ENCODE measurements at regions not wholly inside any gene's neighbourhood (a gene's known extent, or its start where the extent isn't known, plus 50 kb on each side); places are given as distances from the start of the nearest gene placed in this dataset.
"Not testable (repeated sequence)": the region's sequence is repeated elsewhere in the genome, so short reads cannot be mapped to it uniquely, and the experiment has no call there.

DNA sequence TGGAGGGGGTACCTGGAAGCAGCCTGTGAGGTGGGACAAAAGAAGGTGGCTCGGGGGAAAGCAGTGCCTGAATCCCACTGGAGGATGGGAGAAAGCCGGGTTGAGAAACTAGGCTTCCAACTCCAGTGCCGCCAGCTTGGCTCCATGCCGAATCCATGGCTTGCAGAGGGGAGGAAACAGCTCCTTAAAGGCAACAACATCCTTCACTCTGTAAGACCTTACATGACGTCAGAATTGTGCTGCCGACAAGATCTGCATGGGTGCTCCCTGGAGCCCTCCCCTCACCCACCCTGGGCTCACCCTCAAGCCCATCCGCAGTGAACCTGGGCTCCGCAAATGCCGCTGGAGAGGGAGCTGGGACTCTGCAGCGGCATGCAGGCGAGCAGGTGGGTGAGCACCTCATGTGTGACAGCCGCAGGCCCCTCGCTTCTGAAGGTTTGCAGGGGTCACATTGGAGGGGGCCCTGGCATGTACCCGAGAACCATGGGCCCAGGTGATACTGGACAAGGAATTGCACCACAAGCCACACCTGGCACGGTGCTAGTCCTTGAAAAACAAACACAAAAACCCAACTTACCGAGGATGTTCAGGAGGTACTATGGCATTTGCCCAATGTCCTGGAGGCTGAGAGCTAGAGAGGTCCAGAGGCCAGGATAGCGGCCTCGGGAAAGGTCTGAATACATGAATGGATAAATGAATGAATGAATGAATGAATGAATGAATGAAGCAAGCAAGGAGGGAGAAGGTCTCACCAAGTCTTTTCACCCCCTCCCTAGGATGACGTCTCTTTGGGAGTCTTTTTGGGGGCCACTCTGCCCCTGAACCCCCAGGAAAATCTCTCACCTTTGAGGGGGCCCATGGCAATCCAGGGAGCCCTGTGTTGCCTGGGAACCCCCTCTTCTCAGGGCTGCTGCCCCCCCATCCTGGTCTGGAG lies 238.6 kb upstream of the SHH start:
- DNase-seq = no peak

DNA sequence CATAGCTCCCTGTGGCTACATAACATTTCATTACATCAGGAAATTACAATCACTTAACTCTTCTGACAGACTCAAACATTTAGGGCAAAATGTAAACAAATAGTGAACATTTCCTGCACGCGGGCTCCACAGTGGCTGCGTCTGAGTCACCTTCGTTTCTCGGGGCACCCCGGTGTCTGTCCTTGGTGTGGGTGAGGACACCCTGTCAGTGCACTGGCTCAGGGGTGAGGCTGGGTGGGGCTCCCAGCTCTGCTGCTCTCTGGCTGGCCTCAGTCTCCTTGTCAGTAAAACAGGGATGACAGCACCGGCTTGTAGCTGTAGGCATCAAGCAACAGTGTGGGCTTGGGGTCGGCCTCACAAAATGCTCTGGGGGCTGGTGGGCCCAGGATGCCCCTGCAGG lies 237.1 kb upstream of the SHH start:
- no peak for DNase-seq

DNA sequence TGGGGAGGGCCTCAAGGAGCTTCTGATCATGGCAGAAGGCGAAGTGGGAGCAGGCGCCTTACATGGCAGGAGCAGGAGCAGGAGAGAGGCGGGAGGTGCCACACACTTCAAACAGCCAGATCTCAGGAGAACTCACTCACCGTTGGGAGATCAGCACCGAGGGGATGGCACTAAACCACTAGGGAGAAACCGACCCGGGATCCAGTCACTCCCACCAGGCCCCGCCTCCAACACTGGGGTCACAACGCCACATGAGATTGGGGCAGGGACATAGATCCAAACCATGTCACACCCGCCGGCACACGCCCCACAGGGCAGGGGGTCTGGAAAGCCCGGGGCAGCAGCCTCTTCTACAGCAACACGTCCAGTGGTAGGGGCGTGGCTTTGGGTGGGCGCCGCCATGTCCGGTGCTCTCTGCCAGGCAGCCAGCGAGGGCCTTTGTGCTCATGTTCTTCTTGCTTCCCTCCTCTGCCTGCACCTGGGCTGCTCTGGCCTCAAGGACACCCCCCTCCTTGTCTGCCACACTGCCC lies 233.8 kb upstream of the SHH start:
- DNase-seq = no peak

DNA sequence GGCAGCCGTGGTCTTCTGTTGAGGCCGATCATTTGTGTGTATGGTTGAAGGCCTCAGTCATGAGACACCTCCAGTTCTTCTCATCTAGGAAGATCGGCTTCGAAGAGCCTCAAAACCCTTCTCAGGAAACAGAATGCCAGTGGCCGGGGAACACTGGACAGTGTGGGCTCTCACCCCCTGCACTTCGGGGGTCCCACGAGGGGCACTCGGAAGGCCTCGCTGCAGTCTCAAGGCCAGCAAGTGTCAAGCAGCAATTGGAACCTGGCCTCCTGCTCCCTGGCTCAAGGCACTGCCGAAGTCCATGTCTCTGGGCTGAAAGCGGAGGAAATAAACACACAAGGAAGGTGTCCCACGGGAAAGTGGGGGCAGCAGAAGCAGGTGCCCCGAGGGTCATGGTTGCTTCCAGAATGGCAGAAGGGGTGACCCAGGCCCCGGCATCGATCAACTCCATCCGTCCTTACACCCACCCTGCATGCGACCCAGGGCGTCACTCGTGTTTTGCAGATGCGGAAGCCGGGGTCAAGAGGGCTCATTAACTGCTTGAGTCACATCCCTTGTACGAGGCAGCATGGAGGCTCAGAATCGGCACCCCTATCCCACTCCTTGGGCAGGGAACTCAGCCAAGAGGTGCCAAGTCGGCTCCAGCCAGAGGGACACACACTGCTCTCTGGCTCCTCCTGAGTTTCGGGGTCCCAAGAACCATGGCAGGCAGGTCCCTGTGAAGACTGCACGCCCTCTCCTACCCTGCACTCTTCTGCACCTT lies 231.3 kb upstream of the SHH start:
- no peak for DNase-seq

DNA sequence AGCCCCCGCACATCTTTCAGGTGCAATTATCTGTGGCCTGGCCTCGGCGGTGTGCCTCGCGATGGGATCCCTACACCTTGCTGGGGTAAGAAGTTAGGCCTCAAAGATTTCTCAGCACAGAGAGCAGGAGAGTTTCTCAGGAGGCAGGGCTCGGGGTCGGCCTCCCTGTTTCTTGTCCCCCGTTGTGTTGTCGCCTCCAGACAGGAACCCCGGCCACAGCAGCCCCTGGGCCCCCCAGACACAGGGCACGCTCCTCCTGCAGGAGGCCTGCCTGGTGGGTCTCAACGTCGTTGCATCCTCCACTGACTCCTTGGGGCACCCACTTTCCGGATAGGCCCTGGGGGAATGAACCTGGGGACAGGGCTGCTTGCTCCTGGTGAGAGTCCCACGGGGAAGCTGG lies 229.1 kb upstream of the SHH start:
- DNase-seq = no peak

DNA sequence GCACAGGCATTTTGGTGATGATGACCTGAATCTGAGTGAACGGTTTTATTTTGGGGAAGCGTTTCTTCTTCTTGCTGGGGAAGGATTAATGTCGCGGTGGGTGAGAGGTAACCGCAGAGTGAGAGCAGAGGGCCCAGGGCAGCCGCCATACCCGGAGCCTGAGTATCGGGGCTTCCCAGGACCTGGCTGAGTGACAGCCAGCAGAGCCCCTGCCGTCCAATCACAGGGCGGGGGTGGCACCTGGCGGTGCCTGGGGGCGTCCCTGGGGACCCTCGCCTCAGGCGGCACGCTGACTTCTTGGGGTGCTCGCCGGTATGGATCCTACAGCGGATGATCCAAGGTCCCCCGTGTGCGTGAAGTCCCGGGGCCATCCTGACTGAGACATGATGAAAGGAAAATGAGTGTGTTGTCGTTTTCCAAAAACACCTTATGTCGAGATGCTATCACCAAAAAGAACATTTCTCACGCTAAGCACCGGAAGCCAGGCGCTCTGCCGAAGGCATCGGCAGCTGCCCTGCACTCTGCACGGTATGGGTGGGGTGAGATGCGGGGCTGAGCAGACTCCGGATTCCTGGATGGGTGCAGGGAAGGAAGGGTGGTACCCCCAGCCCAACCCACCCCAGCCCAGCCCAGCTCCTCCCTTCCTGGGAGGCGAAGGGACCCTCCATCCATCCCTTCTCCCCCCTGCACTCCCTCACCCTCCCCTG lies 227.9 kb upstream of the SHH start:
- DNase-seq = no peak

DNA sequence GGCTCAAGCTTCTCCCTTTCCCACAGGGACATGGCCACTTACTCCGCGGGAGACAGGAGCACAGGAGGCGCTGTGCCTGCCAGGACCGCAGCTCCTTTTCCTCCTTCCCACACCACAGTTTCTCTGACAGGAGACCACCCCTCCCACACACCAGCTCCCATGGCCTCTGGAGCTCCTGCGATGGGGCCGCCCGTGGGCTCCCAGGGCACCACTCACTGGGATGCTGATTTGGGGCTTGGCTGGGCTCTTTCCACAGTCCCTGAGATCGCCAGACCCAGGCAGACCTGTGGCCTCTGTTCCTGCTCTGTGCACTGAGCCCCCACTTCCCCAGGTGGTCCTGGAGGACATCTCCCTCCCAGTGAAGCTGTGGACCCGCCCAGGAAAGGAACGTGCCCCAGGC lies 226.9 kb upstream of the SHH start:
- no peak for DNase-seq

DNA sequence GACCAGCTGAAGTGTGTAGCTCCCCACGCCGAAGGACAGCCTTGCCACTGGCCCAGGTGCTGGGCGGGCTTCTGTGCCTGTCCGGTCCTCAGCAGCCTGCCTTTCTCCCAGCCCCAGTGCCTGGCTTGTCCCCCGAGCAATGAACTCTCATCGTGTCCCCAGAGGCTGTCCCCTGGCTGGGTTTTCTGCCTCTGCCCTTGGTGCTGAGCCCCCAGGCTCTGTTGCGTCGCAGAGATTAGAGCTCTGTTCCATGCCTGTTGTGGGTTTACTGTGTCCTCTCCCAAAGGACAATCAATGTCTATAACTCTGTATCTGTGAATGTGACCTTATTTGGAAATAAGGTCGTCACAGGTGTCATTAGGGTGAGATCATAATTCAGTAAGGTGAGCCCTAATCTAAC lies 226.1 kb upstream of the SHH start:
- no peak for DNase-seq

DNA sequence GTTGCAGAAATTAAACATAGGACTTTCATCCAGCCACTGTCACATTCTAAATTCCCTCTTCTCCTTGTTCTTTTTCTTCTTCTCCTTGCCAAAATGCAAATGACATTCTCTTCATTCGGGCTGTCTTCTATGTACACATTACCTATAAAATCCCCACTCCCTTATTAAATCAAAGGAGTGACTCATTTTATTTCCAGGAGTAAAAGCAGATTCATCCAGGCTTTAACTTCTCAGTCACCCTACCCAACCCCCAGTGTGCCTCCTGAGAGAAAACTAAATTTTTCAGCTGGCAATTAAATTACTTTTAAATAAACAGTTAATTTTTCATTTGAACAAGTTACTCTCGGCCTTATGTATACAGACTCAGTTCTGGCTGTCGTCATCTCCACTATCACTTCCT lies 223.9 kb upstream of the SHH start:
- DNase-seq = no peak

DNA sequence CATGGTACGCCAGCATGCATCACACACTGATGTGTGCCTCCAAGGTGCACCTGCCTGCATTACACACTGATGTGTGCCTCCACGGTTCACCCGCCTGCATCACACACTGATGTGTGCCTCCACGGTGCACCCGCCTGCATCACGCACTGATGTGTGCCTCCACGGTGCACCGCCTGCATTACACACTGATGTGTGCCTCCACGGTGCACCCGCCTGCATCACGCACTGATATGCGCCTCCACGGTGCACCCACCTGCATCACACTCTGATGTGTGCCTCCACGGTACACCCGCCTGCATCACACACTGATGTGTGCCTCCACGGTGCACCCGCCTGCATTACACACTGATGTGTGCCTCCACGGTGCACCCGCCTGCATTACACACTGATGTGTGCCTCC lies 223.1 kb upstream of the SHH start:
- DNase-seq = not testable (repeated sequence)

DNA sequence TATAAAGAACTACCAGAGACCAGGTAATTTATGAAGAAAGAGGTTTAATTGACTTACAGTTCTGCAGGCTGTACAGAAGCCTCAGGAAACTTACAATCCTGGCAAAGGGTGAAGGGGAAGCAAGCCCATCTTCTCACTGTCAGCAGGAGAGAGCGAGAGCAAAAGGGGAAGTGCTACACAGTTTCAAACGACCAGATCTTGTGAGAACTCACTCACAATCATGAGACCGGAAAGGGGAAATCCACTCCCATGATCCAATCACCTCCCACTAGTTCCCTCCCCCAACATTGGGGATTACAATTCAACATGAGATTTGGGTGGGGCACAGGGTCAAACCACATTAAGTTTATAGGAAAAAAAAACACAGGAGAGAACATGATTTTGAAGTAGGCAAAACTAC lies 222.1 kb upstream of the SHH start:
- DNase-seq = no peak

DNA sequence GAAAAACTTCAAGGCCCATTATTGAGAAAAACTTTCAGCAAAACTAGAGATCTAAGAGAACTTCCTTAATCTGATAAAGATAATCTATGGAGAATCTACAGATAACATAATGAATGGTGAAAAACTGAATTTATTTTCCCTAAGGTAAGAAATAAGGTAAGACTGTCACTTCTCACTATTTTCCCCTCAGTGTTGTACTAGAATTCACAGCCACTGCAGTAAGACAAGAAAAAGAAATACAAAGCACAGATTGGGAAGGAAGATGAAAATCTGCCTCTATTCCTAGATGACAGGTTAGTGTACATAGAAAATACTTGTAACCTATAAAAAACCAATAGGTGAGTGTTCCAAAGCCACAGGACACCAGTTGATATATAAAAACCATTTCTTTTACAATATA lies 220.7 kb upstream of the SHH start:
- no peak for DNase-seq

DNA sequence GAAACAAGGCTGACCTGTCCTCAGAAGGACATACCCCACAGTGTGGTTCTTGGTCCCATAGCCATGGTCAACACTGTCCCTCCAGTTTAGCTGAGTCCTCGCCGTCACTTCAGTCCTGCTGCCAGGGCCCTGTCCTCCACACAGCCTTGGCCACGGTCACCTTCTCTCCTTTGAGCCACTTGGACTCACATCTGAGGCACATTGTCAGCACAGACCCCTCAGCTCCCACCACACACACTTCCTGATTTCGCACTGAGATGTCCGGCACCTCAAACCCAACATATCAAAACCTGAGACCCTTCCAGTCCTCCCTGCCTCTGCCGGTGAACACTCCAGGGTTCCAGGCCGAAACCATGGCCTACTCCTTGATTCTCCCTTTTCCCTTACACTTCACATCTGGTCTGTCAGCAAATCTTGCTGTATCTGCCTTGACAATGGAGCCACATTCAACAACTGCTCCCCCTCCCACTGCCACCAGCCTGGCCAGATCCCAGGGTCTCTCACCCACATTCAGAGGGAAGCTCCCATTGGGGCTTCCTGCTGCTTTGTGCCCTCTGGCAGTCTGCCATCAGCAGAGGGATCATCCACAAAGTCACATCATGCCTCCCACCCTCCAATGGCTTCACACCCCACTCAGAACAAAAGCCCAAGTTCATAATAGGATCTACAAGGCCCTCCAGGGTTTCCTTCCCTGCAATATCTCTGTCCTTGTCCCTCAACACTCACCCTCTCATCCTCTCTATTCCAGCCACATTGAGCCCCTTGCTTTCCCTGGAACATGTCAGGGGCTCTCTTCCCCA lies 219.6 kb upstream of the SHH start:
- no peak for DNase-seq

DNA sequence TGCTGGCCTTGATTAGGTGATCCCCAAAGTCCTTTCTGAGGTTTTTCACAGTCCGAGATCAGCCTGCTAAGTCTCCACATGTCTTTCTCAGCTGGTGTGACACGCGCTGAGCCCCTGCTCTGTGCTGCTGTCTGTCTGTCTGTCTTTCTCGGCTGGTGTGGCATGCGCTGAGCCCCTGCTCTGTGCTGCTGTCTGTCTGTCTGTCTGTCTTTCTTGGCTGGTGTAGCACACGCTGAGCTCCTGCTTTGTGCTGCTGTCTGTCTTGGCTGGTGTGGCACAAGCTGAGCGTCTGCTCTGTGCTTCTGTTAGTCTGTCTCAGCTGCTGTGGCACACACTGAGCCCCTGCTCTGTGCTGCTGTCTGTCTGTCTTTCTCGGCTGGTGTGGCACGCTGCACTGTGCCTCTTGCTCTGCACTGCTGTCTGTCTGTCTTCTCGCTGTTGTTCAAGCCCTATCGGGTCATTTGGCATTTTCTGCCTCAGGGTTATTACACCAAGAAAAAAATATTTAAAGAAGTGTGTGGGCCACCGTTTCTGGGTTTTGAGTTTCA lies 217.3 kb upstream of the SHH start:
- no peak for DNase-seq

DNA sequence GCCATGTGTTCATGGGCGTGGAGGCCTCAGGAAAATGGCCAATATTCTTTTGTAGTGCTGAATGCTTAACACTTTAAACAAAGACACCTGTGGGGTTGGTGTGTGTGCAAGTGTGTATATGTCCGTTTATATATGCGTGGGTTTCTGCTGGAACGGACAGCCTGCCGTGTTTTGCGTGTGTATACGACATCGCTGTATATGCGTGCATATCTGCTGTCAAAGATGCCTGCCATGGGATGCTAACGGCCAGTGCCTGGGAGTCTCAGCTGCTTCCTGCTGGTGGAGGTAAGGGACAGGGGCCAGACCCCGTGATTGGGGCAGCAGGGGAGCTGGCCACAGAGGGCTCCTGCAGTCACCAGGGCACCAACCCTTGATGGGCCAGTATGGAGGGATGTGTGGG lies 216.3 kb upstream of the SHH start:
- DNase-seq = no peak

DNA sequence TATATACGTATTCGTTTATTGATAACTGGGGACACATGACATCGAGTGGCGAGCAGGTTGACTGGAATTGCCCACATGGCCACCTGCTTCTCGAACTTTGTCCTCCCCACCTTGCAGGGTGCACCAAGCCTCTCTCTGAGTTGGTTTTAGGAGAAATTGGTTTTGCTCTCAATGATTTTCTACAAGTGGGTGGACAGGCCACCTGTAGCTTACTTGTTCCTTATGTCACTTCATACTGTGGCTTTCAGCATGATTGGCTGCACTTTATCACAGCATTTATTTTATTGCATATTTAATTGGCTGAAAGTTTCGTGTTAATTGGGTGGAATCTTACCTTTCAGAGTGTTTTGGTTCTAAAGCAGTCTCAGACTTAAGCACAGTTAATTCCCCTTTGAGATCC lies 215.6 kb upstream of the SHH start:
- DNase-seq = no peak

DNA sequence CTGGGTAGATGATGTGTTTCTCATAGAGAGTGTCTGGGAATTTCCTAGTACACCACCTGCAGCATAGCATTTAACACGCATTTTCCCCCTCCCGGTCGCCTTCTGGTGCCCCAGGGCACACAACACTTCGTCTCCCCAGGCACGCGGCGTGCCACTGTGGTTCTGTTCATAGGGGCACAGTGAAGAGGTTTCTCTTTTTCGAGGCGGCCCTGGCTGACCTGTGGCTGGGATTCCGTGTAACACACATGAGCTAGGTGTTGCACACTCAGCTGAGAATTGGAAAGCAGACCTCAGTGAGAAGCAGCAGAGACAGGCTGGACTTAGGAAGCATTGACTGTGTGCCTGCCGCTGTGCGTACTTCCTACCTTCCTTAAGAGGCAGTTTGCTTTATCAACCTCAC lies 214.3 kb upstream of the SHH start:
- no peak for DNase-seq

DNA sequence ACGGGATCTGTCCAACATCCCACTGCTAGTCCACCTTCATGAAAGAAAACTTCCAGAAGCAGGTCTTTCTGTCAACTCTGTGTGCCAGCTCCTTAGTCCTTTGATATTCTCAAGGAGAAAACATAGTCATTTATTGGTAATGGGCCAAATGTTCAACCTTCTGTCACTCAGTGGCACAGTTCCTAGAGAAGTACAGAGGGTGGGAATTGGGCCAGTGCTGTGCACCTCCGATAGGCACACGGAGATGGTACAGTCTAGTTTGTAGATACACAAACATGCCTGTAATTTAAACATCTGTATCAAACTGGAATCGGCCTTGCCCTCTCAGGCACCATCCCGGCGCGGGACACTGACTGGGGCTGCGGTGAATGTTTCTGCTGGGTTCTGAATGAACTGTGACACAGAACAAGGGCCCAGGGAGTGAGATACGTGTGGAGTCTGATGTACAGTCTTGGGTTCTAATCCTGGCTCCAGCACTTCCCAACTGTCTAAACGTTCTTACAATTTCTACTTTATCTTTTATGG lies 213.9 kb upstream of the SHH start:
- no peak for DNase-seq

DNA sequence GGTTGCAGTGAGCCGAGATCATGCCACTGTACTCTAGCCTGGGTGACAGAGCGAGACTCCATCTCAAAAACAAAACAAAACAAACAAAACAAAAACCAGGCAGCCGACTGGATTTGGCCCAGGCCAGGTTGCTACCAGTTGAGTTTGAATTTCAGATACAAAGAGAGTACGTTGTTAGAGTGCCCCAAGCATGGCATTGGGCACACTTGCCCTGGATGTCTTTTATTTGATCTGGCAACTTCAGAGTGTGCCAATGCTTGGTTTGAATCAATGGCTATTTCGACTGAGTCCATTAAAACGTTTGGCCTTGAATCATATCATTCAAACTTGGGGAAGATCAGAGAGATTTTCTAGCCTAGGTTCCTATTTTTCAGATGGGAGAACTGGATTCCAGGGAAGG lies 213.4 kb upstream of the SHH start:
- DNase-seq = no peak

DNA sequence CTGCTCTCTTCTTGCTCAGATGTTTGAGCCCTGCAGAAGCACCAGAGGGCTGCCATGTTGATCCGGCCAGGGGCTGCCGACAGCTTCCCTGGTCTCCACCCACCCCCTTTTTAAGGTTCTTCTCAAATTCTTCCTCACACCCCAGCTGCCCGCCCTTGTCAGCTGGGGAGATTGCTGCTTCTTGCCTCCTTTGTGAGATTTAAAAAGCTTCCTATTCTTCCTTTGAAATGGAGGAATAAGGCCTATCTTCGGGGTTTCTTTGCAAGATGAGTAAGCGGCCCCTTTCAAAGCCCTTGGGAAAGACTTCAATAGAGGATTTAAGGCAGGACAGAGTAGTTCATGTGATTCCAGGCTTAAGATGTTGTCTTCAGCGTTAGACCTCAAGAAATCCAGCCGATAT lies 211.9 kb upstream of the SHH start:
- no peak for DNase-seq

DNA sequence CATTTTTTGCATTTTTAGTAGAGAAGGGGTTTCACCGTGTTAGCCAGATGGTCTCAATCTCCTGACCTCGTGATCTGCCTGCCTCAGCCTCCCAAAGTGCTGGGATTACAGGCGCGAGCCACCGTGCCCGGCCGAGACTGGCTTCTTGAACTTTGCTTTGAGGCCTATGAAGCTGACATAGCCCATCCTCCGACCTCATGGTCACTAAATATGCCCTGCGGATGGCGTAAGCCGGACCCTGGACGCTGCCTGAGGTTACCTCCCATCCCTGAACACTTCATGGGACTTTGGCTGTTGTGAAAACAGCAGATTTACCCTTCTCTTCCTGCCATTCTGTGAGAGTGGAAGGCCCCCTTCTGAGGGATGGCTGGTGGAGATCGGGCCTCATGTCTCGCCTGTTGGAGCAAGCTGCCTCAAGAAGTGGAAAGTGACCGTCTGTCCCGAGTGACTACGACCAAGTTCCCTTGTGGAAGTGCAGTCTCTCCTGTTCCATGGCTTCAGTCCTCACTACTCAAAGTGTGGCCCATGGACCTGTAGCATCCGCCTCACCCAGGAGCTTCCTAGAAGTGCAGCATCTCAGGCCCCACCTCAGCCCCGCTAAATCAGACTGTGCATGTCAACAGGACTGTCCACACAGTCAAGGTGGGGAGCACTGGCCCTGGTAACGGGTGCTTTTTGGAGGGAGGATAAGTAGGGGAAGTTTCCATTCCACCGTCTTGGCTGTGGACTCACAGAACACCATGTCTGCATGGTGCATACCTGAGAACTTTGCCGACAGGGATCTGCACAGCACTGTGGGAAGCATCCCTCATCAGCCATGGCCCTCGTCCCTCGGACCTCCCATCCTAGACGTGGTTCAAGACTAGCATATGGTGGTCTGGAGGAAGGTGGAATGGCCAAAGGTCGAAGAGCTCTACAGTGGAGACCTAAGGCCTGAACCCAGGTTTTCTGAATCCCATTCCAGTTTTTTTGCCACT lies 210.5 kb upstream of the SHH start:
- DNase-seq = no peak

All from CD4-positive, alpha-beta T cell treated with Interleukin-4 for 4 hours (primary cell).